ENCODE measurements at regions not wholly inside any gene's neighbourhood (a gene's known extent, or its start where the extent isn't known, plus 50 kb on each side); places are given as distances from the start of the nearest gene placed in this dataset.
A peak's percentile ranks its signal among the peaks of the same experiment; 100 is the strongest.

GRCh38 chr9:96173640-96174039 is 128.3 kb downstream of the HSD17B3 start:
- POLR2A ChIA-PET (ENCODE audit: partially characterized antibody) = no interaction called here
- no peaks in the 10 kb centered on the region; a peak in 2 of 7 replicates for H3K27me3 ChIP-seq (replicated peaks in 1 of 4; ENCODE audit: control insufficient read depth in 3 of 4, extremely low read depth in 1 of 4, insufficient read depth in 3 of 4, low read length in 3 of 4)
- no peaks in the 10 kb centered on the region for H3K79me2 ChIP-seq (ENCODE audit: control insufficient read depth in 1 of 2, insufficient read depth in 2 of 2, low read length in 2 of 2)

More at GRCh38 chr9:96173640-96174039, 128.3 kb downstream of the HSD17B3 start:
- no peak overlapping the region for H2BK12ac ChIP-seq (ENCODE audit: low read depth, low read length)
- TF ChIP-seq, protein P1, sequence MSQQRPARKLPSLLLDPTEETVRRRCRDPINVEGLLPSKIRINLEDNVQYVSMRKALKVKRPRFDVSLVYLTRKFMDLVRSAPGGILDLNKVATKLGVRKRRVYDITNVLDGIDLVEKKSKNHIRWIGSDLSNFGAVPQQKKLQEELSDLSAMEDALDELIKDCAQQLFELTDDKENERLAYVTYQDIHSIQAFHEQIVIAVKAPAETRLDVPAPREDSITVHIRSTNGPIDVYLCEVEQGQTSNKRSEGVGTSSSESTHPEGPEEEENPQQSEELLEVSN (IDR thresholded peaks at IDR 0.05) = 0 out of 2 replicates have a peak, but pooled peaks have one; percentile 22
- TF ChIP-seq JUND (IDR thresholded peaks at IDR 0.05; ENCODE audit: low read length) = no peak
- no peak overlapping the region for H2BK120ac ChIP-seq (replicated peaks; ENCODE audit: low read depth, low read length)
- H3K14ac ChIP-seq (ENCODE audit: insufficient read length) = no peak overlapping the region
- no peaks in the 10 kb centered on the region for H3K79me1 ChIP-seq (ENCODE audit: low read depth, low read length)
- H2BK15ac ChIP-seq (ENCODE audit: low read length) = no peak overlapping the region
- no peak overlapping the region for H3K23ac ChIP-seq (ENCODE audit: insufficient read length)
- no peak for FAIRE-seq
- no peaks in the 10 kb centered on the region for H3K9me3 ChIP-seq (ENCODE audit: insufficient read depth in 2 of 2, low read depth in 1 of 2, low read length in 1 of 2)
- no peak overlapping the region for H2AFZ ChIP-seq (ENCODE audit: low read length)
- H4K8ac ChIP-seq (ENCODE audit: extremely low read depth, insufficient read depth, low read length) = no peak overlapping the region
- H3K56ac ChIP-seq (replicated peaks; ENCODE audit: insufficient read length, low read depth, low read length) = no peak overlapping the region
- no peak overlapping the region for H3K4ac ChIP-seq (replicated peaks; ENCODE audit: insufficient read length, low read depth, low read length)
- no peak overlapping the region for H2AK5ac ChIP-seq (ENCODE audit: low read depth, low read length)
- no peak overlapping the region for H2BK5ac ChIP-seq (ENCODE audit: low read depth, low read length)
- no peak for DNase-seq (ENCODE audit: low read depth in 1 of 2, low spot score in 2 of 2)
- CTCF ChIA-PET (ENCODE audit: partially characterized antibody) = interaction anchor here (1.5 kb wide), 1 partner anchor 15 kb away, joined by 7 read pairs; no protein-coding TSS in a partner anchor
- H3K4me2 ChIP-seq (ENCODE audit: insufficient read depth in 1 of 2, low read depth in 2 of 2, low read length in 2 of 2) = no peak overlapping the region
- H3K27ac ChIP-seq (ENCODE audit: low read depth, low read length) = no peak overlapping the region
- H3K9ac ChIP-seq (replicated peaks in 1 of 4; ENCODE audit: extremely low read depth in 1 of 4, low read depth in 3 of 4, low read length in 3 of 4) = no peak overlapping the region
- H4K91ac ChIP-seq (replicated peaks; ENCODE audit: insufficient read length, low read length) = no peak overlapping the region
- no peaks in the 10 kb centered on the region for H3K36me3 ChIP-seq (ENCODE audit: control insufficient read depth in 2 of 4, insufficient read depth in 4 of 4, low read length in 3 of 4)
- no peaks in the 10 kb centered on the region for H3K23me2 ChIP-seq (ENCODE audit: low read depth, low read length)
- H3K18ac ChIP-seq (ENCODE audit: extremely low read depth, low read length) = no peak overlapping the region
- no peaks in the 10 kb centered on the region for H4K20me1 ChIP-seq (replicated peaks in 1 of 2; ENCODE audit: control insufficient read depth in 1 of 2, insufficient read depth in 2 of 2, low read length in 2 of 2)
- 77% methylated on average over 7 of the region's 7 CpGs; no CpG with 5 or more reads in 1 of the 2 experiments for WGBS, 2 experiments (ENCODE audit: extremely low coverage in 1 of 2, insufficient coverage in 1 of 2, insufficient read length in 1 of 2, insufficient replicate concordance in 2 of 2, low coverage in 1 of 2, low lambda C conversion rate in 2 of 2, missing lambda C conversion rate in 1 of 2)
- no peak overlapping the region for H2BK20ac ChIP-seq (ENCODE audit: low read length)
- H3K4me3 ChIP-seq (ENCODE audit: extremely low read depth in 1 of 4, insufficient read depth in 2 of 4, low read depth in 3 of 4, low read length in 4 of 4) = no peak overlapping the region
- H4K5ac ChIP-seq (ENCODE audit: insufficient read length, low read depth, low read length) = no peak overlapping the region
- peaks cover 0 to 12% (median 9%) of the 10 kb centered on the region in 4 experiments; a peak in 4 of 7 replicates for H3K4me1 ChIP-seq (replicated peaks in 1 of 4; ENCODE audit: control insufficient read depth in 3 of 4, insufficient read depth in 4 of 4, low read length in 3 of 4)
